SKM-1 (cell line): ENCODE measurements at regions not wholly inside any gene's neighbourhood (a gene's known extent, or its start where the extent isn't known, plus 50 kb on each side); places are given as distances from the start of the nearest gene placed in this dataset.

Experiments
- DNase-seq: peaks from one replicate; lab custom pipeline; 2025; ENCODE audit not compliant: unreplicated experiment; lab: John Stamatoyannopoulos, UW

GRCh38 chr7:136807598-136807997 is 60.9 kb upstream of the CHRM2 start:
- no peak for DNase-seq

- DNase-seq, result no peak
Observed at GRCh38 chr7:136803028-136803427, 65.4 kb upstream of the CHRM2 start.

- DNase-seq, result no peak
Observed at GRCh38 chr7:136783934-136784333, 84.5 kb upstream of the CHRM2 start.

GRCh38 chr7:136741941-136742340 is 126.5 kb upstream of the CHRM2 start:
- DNase-seq, result no peak

- DNase-seq, result no peak
Observed at GRCh38 chr7:136728945-136729344, 139.5 kb upstream of the CHRM2 start.

- no peak for DNase-seq
Observed at GRCh38 chr7:136726460-136726859, 142.0 kb upstream of the CHRM2 start.

- DNase-seq, result no peak
Observed at GRCh38 chr7:136717910-136718557, 150.4 kb upstream of the CHRM2 start.

- DNase-seq, result no peak
Observed at GRCh38 chr7:136714062-136714461, 154.4 kb upstream of the CHRM2 start.

GRCh38 chr7:136710751-136711150 is 157.7 kb upstream of the CHRM2 start:
- no peak for DNase-seq

- no peak for DNase-seq
Observed at GRCh38 chr7:136709876-136710275, 158.6 kb upstream of the CHRM2 start.

- no peak for DNase-seq
Observed at GRCh38 chr7:136702913-136703312, 165.5 kb upstream of the CHRM2 start.

- no peak for DNase-seq
Observed at GRCh38 chr7:136698977-136699376, 169.5 kb upstream of the CHRM2 start.

- no peak for DNase-seq
Observed at GRCh38 chr7:136698231-136698630, 170.2 kb upstream of the CHRM2 start.

- no peak for DNase-seq
Observed at GRCh38 chr7:136697271-136697670, 171.2 kb upstream of the CHRM2 start.

GRCh38 chr7:136693166-136694119 is 175.0 kb upstream of the CHRM2 start:
- DNase-seq, result no peak

GRCh38 chr7:136692221-136692620 is 176.2 kb upstream of the CHRM2 start:
- no peak for DNase-seq

GRCh38 chr7:136688601-136689000 is 179.9 kb upstream of the CHRM2 start:
- DNase-seq, result no peak

- peak; percentile 3 for DNase-seq
Observed at GRCh38 chr7:136687693-136688322, 180.6 kb upstream of the CHRM2 start.

GRCh38 chr7:136685501-136686173 is 182.8 kb upstream of the CHRM2 start:
- no peak for DNase-seq

GRCh38 chr7:136677471-136678365 is 190.7 kb upstream of the CHRM2 start:
- peak; percentile 34 for DNase-seq
